Progenitor cell of endocrine pancreas (in vitro differentiated cells): ENCODE measurements at regions not wholly inside any gene's neighbourhood (a gene's known extent, or its start where the extent isn't known, plus 50 kb on each side); places are given as distances from the start of the nearest gene placed in this dataset.

ENCODE experiments used
- DNase-seq: peaks from one replicate; pipeline ENCODE4 v3.0.0; 2021; ENCODE audit warnings: low spot score; ENCODE audit not compliant: unreplicated experiment
- H3K27ac Mint-ChIP-seq: 2 replicates; pipeline ENCODE4 v1.8.0; 2021; ENCODE audit warnings: mild to moderate bottlenecking, moderate library complexity, mixed read lengths
- H3K27me3 Mint-ChIP-seq: 2 replicates; pipeline ENCODE4 v1.8.0; 2021; ENCODE audit warnings: mixed read lengths
- H3K36me3 Mint-ChIP-seq: 2 replicates; pipeline ENCODE4 v1.8.0; 2022; ENCODE audit warnings: mixed read lengths; ENCODE audit not compliant: insufficient read depth
- H3K4me1 Mint-ChIP-seq: 2 replicates; pipeline ENCODE4 v1.8.0; 2021; ENCODE audit warnings: low read depth, mixed read lengths
- H3K4me3 Mint-ChIP-seq: 2 replicates; pipeline ENCODE4 v1.8.0; 2021; ENCODE audit warnings: low read depth, mild to moderate bottlenecking, moderate library complexity, mixed read lengths
- H3K9me3 Mint-ChIP-seq: 2 replicates; pipeline ENCODE4 v1.8.0; 2021; ENCODE audit warnings: low read depth, mixed read lengths
- TF ChIP-seq, protein P1 (sequence below): fragments of 200-600 bp; sonication (generic); IDR thresholded peaks from one replicate; pipeline ENCODE4 v1.5.0; 2021; ENCODE audit warnings: antibody characterized with exemption, mild to moderate bottlenecking; ENCODE audit not compliant: unreplicated experiment

DNA sequence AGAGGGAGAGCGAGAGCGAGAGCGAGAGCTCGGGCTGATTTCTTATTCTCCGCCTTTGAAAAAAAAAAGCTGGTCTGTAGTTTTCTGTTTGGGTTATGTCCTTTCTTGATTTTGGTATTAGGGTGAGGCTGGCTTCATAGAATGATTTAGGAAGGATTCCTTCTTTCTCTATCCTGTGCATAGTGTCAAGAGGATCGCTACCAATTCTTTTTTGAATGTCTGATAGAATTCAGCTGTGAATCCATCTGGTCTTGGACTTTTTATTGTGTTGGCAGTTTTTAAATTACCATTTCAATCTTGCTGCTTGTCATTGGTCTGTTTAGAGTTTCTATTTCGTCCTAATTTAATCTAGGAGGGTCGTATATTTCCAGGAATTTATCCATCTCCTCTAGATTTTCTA, 1414.6 kb upstream of the MIR17HG start:
- H3K9me3 Mint-ChIP-seq = peaks cover 3% of the 10 kb centered on the region

DNA sequence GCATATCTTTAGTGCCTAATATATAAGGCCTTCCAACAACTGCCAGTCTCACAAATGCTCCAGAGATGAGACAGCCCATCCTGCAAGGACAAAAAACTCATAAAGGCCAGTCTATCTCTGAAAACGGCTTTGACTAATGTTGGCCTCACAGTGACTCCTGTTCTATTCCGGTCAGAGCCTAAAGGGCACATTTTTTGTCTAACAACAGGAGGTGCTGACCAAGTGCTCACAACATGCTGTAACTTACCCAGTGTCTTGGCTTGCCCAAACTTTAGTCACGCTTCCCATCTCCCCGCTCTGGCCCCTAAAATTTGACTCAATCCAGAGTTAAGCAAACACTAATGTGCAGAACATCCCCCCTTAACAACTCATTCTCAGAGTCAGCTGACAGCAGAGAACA, 1411.2 kb upstream of the MIR17HG start:
- H3K4me1 Mint-ChIP-seq = peaks cover 4% of the 10 kb centered on the region
- no peaks in the 10 kb centered on the region for H3K36me3 Mint-ChIP-seq
- no peaks in the 10 kb centered on the region for H3K27me3 Mint-ChIP-seq
- DNase-seq = no peak
- TF ChIP-seq, protein P1, sequence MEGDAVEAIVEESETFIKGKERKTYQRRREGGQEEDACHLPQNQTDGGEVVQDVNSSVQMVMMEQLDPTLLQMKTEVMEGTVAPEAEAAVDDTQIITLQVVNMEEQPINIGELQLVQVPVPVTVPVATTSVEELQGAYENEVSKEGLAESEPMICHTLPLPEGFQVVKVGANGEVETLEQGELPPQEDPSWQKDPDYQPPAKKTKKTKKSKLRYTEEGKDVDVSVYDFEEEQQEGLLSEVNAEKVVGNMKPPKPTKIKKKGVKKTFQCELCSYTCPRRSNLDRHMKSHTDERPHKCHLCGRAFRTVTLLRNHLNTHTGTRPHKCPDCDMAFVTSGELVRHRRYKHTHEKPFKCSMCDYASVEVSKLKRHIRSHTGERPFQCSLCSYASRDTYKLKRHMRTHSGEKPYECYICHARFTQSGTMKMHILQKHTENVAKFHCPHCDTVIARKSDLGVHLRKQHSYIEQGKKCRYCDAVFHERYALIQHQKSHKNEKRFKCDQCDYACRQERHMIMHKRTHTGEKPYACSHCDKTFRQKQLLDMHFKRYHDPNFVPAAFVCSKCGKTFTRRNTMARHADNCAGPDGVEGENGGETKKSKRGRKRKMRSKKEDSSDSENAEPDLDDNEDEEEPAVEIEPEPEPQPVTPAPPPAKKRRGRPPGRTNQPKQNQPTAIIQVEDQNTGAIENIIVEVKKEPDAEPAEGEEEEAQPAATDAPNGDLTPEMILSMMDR = no peak
- no peak overlapping the region for H3K4me3 Mint-ChIP-seq
- H3K9me3 Mint-ChIP-seq = peaks cover 3% of the 10 kb centered on the region
- H3K27ac Mint-ChIP-seq = no peak overlapping the region

More for the DNA sequence above, 1414.6 kb upstream of the MIR17HG start:
- no peak for DNase-seq
- peaks cover 13% of the 10 kb centered on the region for H3K4me1 Mint-ChIP-seq
- no peak overlapping the region for H3K27ac Mint-ChIP-seq
- no peaks in the 10 kb centered on the region for H3K36me3 Mint-ChIP-seq
- no peaks in the 10 kb centered on the region for H3K27me3 Mint-ChIP-seq
- TF ChIP-seq, protein P1 = no peak
- H3K4me3 Mint-ChIP-seq = peak overlapping the region; percentile 1

DNA sequence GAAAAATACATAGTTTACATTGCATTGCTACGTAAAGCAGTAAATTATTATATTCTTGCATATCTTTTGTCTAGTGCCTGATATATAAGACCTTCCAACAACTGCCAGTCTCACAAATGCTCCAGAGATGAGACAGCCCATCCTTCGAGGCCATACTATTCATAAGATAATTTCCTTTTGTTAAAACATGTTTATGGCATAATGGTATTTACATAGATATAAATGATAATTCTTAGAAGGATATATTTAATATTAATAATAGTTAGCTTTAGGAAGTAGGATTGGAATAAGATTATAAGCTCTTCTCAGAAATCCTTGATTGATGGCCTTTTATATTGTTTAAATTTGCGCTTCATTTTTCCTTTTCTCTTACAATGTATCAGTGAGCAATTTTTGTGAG, 1410.1 kb upstream of the MIR17HG start:
- DNase-seq = no peak
- Mint-ChIP-seq H3K4me3 (no peak overlapping the region), H3K9me3 (peaks cover 3% of the 10 kb centered on the region), H3K27me3 (no peaks in the 10 kb centered on the region), H3K36me3 (no peaks in the 10 kb centered on the region), H3K27ac (no peak overlapping the region), H3K4me1 (peaks cover 4% of the 10 kb centered on the region)
- TF ChIP-seq, protein P1 = no peak

DNA sequence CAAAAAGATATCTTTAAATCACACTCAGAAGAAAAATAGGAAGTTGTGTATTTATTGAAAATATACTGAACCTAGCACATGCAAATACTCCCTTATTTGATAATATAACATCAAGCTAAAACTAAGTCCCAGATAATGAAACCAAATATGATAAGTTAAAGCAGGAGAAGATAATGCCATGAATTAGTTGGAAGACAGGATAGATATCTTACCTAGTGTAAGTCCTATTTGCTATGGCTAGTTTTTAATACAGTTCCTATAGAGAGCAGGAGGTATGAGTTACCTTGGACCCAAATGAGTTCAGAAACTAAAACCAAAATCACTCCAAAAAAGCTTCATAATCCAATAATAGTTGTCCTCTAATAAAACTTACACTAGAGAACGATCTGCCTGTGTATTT, 1407.1 kb upstream of the MIR17HG start:
- H3K4me1 Mint-ChIP-seq = peaks cover 4% of the 10 kb centered on the region
- TF ChIP-seq, protein P1 = no peak
- no peaks in the 10 kb centered on the region for H3K9me3 Mint-ChIP-seq
- H3K27me3 Mint-ChIP-seq = no peaks in the 10 kb centered on the region
- no peak overlapping the region for H3K27ac Mint-ChIP-seq
- no peaks in the 10 kb centered on the region for H3K36me3 Mint-ChIP-seq
- no peak overlapping the region for H3K4me3 Mint-ChIP-seq
- no peak for DNase-seq

DNA sequence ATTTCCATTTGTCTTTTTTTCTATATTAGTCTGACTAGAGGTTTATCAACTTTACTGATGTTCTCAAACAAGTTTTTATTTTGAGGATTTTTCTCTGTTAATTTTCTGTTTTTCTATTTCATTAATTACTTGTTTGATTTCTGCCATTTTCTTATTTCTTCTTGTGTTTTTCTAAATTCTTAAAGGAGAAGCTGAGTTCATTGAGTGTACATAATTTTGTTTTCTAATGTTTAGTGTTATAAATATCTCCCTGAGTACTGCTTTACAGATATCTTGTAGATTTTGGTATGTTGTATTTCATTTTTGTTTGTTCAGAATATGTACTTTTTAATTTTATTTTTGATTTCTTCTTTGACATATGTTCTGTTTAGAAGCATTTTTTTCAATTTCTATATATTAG, 1404.3 kb upstream of the MIR17HG start:
- TF ChIP-seq, protein P1 = no peak
- Mint-ChIP-seq H3K9me3 (peaks cover 7% of the 10 kb centered on the region), H3K27ac (no peak overlapping the region), H3K4me3 (no peak overlapping the region), H3K36me3 (no peaks in the 10 kb centered on the region), H3K27me3 (no peaks in the 10 kb centered on the region), H3K4me1 (no peaks in the 10 kb centered on the region)
- no peak for DNase-seq

DNA sequence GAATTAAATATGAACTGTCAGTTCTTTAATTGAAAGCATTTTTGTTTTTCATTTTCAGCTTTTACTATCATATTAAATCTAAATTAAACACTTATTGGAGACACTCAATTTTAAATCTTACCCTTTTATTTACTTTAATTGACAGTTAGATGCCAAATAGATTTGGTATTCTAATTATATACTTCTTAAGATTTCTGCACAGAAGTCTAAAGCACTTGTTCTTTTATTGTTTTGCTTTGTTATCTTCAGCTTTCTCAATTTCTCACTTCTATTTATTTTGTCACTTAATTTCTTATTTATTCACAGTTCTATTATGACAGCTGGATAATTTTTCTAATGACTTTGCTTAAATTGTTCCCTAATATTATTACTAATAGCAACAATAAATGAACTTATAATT, 1397.3 kb upstream of the MIR17HG start:
- no peaks in the 10 kb centered on the region for H3K36me3 Mint-ChIP-seq
- H3K9me3 Mint-ChIP-seq = peaks cover 13% of the 10 kb centered on the region
- TF ChIP-seq, protein P1 = no peak
- H3K27me3 Mint-ChIP-seq = no peaks in the 10 kb centered on the region
- H3K4me1 Mint-ChIP-seq = no peaks in the 10 kb centered on the region
- no peak overlapping the region for H3K27ac Mint-ChIP-seq
- DNase-seq = no peak
- H3K4me3 Mint-ChIP-seq = no peak overlapping the region
